GM12873 (cell line): ENCODE measurements at regions not wholly inside any gene's neighbourhood (a gene's known extent, or its start where the extent isn't known, plus 50 kb on each side); places are given as distances from the start of the nearest gene placed in this dataset.

Experiments used
- CTCF ChIP-seq: IDR thresholded peaks from 2 replicates; pipeline ENCODE4 v1.5.1; 2012; ENCODE audit warnings: low read depth, mild to moderate bottlenecking, moderate library complexity, low read length, control low read depth; ENCODE audit not compliant: insufficient read depth; ENCODE audit errors: missing control alignments

- TF ChIP-seq CTCF = no peak
These were observed 428.6 kb upstream of the CAMK1G start for GRCh38 chr1:209154912-209155311.

- TF ChIP-seq CTCF = no peak
These were observed 428.0 kb upstream of the CAMK1G start for GRCh38 chr1:209155546-209155945.

- no peak for TF ChIP-seq CTCF
These were observed 426.5 kb upstream of the CAMK1G start for GRCh38 chr1:209156991-209157390.

GRCh38 chr1:209157546-209158249 is 425.8 kb upstream of the CAMK1G start:
- no peak for TF ChIP-seq CTCF

- no peak for TF ChIP-seq CTCF
These were observed 424.7 kb upstream of the CAMK1G start for GRCh38 chr1:209158851-209159250.

GRCh38 chr1:209160230-209160629 is 423.3 kb upstream of the CAMK1G start:
- TF ChIP-seq CTCF = no peak

GRCh38 chr1:209162651-209163050 is 420.9 kb upstream of the CAMK1G start:
- TF ChIP-seq CTCF = no peak
